ENCODE measurements at regions not wholly inside any gene's neighbourhood (a gene's known extent, or its start where the extent isn't known, plus 50 kb on each side); places are given as distances from the start of the nearest gene placed in this dataset.

DNA sequence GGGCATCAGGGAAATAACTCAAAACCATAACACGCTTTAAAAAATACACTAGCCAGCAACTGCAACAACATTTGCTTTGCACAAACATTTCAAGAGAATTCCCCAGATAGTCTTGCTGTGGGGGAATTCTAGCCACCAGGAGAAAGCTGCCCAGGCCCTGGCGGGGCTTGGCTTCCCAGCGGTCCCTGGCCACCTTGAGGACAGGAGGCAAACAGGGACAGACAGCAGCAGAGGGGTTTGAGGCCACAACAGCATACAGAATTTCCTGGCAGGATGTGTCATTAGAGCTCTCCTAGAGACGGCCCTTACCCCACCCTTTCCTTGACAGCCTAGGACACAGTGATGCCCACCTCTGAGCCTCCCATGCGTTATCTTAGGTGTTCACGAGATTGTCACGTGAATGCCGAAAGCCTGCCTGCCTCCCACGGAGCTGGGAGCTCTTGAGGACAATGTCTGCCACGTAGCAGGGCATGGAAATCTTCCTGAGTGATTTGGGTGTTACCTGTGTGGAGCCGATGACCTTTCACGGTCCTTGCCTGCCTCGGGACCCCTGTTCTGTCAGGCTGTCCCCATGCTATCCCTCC lies 114.3 kb downstream of the RBFOX3 start:
- H3K36me3 ChIP-seq (ENCODE audit: insufficient read depth, low read length) = no peaks in the 10 kb centered on the region
- H3K4me3 ChIP-seq (ENCODE audit: low read length, poor library complexity, severe bottlenecking) = no peak overlapping the region
- TF ChIP-seq, protein P1, sequence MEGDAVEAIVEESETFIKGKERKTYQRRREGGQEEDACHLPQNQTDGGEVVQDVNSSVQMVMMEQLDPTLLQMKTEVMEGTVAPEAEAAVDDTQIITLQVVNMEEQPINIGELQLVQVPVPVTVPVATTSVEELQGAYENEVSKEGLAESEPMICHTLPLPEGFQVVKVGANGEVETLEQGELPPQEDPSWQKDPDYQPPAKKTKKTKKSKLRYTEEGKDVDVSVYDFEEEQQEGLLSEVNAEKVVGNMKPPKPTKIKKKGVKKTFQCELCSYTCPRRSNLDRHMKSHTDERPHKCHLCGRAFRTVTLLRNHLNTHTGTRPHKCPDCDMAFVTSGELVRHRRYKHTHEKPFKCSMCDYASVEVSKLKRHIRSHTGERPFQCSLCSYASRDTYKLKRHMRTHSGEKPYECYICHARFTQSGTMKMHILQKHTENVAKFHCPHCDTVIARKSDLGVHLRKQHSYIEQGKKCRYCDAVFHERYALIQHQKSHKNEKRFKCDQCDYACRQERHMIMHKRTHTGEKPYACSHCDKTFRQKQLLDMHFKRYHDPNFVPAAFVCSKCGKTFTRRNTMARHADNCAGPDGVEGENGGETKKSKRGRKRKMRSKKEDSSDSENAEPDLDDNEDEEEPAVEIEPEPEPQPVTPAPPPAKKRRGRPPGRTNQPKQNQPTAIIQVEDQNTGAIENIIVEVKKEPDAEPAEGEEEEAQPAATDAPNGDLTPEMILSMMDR (conservative IDR thresholded peaks at IDR 0.05; ENCODE audit: low read length) = no peak
- no peak for TF ChIP-seq EZH2phosphoT487 (IDR thresholded peaks at IDR 0.05; ENCODE audit: borderline replicate concordance)
- H3K4me2 ChIP-seq (ENCODE audit: low read depth, low read length, poor library complexity, severe bottlenecking) = no peak overlapping the region
- H4K20me1 ChIP-seq (ENCODE audit: insufficient read depth, low read length, poor library complexity, severe bottlenecking) = no peaks in the 10 kb centered on the region
- H3K9ac ChIP-seq (ENCODE audit: low read depth, low read length, poor library complexity, severe bottlenecking) = no peak overlapping the region
- H3K9me2 ChIP-seq (replicated peaks; ENCODE audit: low read depth, low read length) = no peaks in the 10 kb centered on the region
- no peaks in the 10 kb centered on the region for H3K79me2 ChIP-seq (ENCODE audit: insufficient read depth, low read length)
- H3K27me3 ChIP-seq (ENCODE audit: insufficient read depth, low read length, poor library complexity, severe bottlenecking) = no peaks in the 10 kb centered on the region
- no peak overlapping the region for H2AFZ ChIP-seq (ENCODE audit: low read length)
- no peaks in the 10 kb centered on the region for H3K4me1 ChIP-seq (ENCODE audit: insufficient read depth, low read length, poor library complexity, severe bottlenecking)
- H3F3A ChIP-seq (ENCODE audit: low read depth) = no peaks in the 10 kb centered on the region
- H3K9me3 ChIP-seq (ENCODE audit: insufficient read depth, low read depth, low read length) = no peaks in the 10 kb centered on the region

DNA sequence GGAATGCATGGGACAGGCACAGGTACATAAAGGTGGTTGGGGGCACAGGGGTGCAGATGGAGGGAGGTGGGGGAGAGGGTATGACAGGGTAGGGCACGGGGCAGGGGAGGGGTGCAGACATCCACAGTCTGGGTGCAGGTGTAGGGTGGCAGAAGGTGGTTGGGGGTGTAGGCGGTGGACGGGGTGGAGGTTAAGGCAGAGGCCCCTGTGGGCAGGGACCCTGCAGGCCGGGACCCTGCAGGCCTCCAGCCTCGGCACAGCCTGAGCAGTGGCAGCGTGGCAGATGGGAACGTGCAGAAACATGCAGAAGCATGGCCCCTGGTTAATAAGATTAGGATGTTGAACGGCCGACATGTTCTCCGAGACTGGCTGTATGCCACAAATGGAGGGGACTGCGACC lies 115.2 kb downstream of the RBFOX3 start:
- Histone ChIP-seq H3F3A (ENCODE audit: low read depth) (no peaks in the 10 kb centered on the region), H3K9ac (ENCODE audit: low read depth, low read length, poor library complexity, severe bottlenecking) (no peak overlapping the region), H3K9me3 (ENCODE audit: insufficient read depth, low read depth, low read length) (no peaks in the 10 kb centered on the region), H3K36me3 (ENCODE audit: insufficient read depth, low read length) (no peaks in the 10 kb centered on the region), H3K79me2 (ENCODE audit: insufficient read depth, low read length) (no peaks in the 10 kb centered on the region), H3K4me2 (ENCODE audit: low read depth, low read length, poor library complexity, severe bottlenecking) (no peak overlapping the region), H3K27me3 (ENCODE audit: insufficient read depth, low read length, poor library complexity, severe bottlenecking) (no peaks in the 10 kb centered on the region), H3K4me1 (ENCODE audit: insufficient read depth, low read length, poor library complexity, severe bottlenecking) (no peaks in the 10 kb centered on the region), H4K20me1 (ENCODE audit: insufficient read depth, low read length, poor library complexity, severe bottlenecking) (no peaks in the 10 kb centered on the region), H2AFZ (ENCODE audit: low read length) (no peak overlapping the region), H3K4me3 (ENCODE audit: low read length, poor library complexity, severe bottlenecking) (no peak overlapping the region), H3K9me2 (replicated peaks; ENCODE audit: low read depth, low read length) (no peaks in the 10 kb centered on the region)
- TF ChIP-seq EZH2phosphoT487 (IDR thresholded peaks at IDR 0.05; ENCODE audit: borderline replicate concordance) = no peak
- TF ChIP-seq, protein P1 (conservative IDR thresholded peaks at IDR 0.05; ENCODE audit: low read length) = no peak

DNA sequence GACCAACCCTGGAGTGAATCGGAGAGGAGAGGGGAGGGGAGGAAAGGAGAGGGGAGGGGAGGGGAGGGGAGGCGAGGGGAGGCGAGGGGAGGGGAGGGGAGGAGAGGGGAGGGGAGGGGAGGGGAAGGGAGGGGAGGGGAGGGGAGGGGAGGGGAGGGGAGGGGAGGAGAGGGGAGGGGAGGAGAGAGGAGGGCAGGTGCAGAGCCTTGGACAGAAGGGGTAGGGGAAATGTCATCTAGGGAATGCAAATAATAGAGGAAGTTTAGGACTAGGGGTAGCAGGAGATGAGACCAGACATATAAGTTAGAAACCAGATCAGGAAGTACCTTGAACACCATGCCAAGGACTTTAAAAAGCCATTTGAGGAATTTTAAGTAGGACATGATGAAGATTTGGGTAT lies 119.8 kb downstream of the RBFOX3 start:
- no peak overlapping the region for H3K4me2 ChIP-seq (ENCODE audit: low read depth, low read length, poor library complexity, severe bottlenecking)
- no peaks in the 10 kb centered on the region for H3K9me3 ChIP-seq (ENCODE audit: insufficient read depth, low read depth, low read length)
- H3F3A ChIP-seq (ENCODE audit: low read depth) = no peaks in the 10 kb centered on the region
- no peak overlapping the region for H3K4me3 ChIP-seq (ENCODE audit: low read length, poor library complexity, severe bottlenecking)
- H3K79me2 ChIP-seq (ENCODE audit: insufficient read depth, low read length) = no peaks in the 10 kb centered on the region
- H3K9me2 ChIP-seq (replicated peaks; ENCODE audit: low read depth, low read length) = no peaks in the 10 kb centered on the region
- no peaks in the 10 kb centered on the region for H3K27me3 ChIP-seq (ENCODE audit: insufficient read depth, low read length, poor library complexity, severe bottlenecking)
- H4K20me1 ChIP-seq (ENCODE audit: insufficient read depth, low read length, poor library complexity, severe bottlenecking) = no peaks in the 10 kb centered on the region
- no peak for TF ChIP-seq EZH2phosphoT487 (IDR thresholded peaks at IDR 0.05; ENCODE audit: borderline replicate concordance)
- TF ChIP-seq, protein P1 (conservative IDR thresholded peaks at IDR 0.05; ENCODE audit: low read length) = no peak
- no peaks in the 10 kb centered on the region for H3K4me1 ChIP-seq (ENCODE audit: insufficient read depth, low read length, poor library complexity, severe bottlenecking)
- H3K36me3 ChIP-seq (ENCODE audit: insufficient read depth, low read length) = no peaks in the 10 kb centered on the region
- H2AFZ ChIP-seq (ENCODE audit: low read length) = no peak overlapping the region
- H3K9ac ChIP-seq (ENCODE audit: low read depth, low read length, poor library complexity, severe bottlenecking) = no peak overlapping the region
